ENCODE measurements at regions not wholly inside any gene's neighbourhood (a gene's known extent, or its start where the extent isn't known, plus 50 kb on each side); places are given as distances from the start of the nearest gene placed in this dataset.
"Not testable (repeated sequence)": the region's sequence is repeated elsewhere in the genome, so short reads cannot be mapped to it uniquely, and the experiment has no call there.

- DNase-seq (ENCODE audit: low read depth), result not testable (repeated sequence)
Measured at GRCh38 chr5:159502116-159502515, 171.8 kb upstream of the IL12B start.

- no peak for DNase-seq (ENCODE audit: low read depth)
Measured at GRCh38 chr5:159503236-159503635, 172.9 kb upstream of the IL12B start.

- no peak for DNase-seq (ENCODE audit: low read depth)
Measured at GRCh38 chr5:159504106-159504856, 174.0 kb upstream of the IL12B start.

DNA sequence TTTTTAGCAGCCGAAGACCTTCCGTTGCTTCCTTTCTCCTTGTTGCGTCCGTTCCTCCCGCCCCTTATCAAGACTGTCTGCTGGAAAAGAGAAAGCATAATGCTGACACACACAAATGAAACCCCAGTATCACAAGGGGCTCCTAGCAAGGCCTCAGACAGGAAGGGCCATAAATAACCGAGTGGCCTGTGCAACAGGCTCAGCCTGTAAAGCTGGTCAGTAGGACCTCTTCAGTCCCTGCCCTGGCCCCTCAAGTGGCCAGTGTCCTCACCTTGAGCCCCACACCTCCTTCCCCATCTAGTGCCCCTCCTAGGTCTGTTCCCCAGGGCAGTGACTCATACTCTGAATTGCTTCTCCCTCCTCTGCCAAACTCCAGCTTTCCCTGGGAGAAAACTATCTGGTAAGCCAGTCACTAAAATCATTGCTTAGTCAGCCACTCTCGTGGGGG lies 174.6 kb upstream of the IL12B start:
- DNase-seq (ENCODE audit: low read depth), result no peak

GRCh38 chr5:159507055-159507454 lies 176.8 kb upstream of the IL12B start:
- DNase-seq (ENCODE audit: low read depth), result no peak

DNA sequence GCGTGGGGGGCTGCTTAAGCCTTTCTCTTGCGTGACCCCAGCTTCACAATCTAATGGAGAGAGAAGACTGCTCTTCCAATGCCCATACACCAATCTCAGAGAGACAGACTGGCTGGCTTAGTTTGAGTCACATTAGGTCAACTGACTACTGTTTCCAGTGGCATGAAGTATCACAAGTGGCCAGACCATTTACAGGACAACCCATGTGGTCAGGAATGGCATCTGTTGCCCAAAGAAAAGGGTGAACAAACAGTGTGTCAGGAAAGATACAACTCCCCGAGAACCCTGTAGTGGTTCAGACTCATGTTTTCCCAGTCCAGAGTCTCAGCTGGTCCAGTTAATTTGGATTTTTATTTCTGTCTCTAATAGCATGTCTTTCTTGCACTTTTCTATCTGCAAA lies 177.4 kb upstream of the IL12B start:
- no peak for DNase-seq (ENCODE audit: low read depth)

GRCh38 chr5:159508344-159508743 lies 178.1 kb upstream of the IL12B start:
- DNase-seq (ENCODE audit: low read depth), result no peak

GRCh38 chr5:159509002-159509660 lies 178.8 kb upstream of the IL12B start:
- DNase-seq (ENCODE audit: low read depth), result no peak

- no peak for DNase-seq (ENCODE audit: low read depth)
Measured at GRCh38 chr5:159510282-159510681, 180.0 kb upstream of the IL12B start.

GRCh38 chr5:159511570-159511969 lies 181.3 kb upstream of the IL12B start:
- no peak for DNase-seq (ENCODE audit: low read depth)

- no peak for DNase-seq (ENCODE audit: low read depth)
Measured at GRCh38 chr5:159512064-159512463, 181.8 kb upstream of the IL12B start.

GRCh38 chr5:159514229-159514810 lies 184.0 kb upstream of the IL12B start:
- no peak for DNase-seq (ENCODE audit: low read depth)

DNA sequence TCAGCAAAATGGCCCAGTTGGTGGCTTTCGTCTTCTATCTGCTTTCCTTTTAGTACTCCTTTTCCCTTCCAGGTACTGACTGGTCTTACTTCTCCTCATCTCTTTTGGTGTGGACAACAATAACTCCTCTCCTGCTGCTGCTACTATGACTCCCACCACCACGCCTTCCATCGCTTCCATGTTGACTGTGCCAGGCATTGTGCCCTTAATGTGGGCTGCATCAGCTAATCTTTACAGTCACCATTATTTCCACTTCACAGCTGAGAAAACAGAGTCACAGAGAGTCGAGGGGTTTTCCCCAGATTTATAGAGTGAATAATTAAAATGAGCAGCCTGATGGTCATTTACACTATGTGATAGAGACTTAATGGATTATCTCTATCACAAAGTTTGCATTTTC lies 184.9 kb upstream of the IL12B start:
- DNase-seq (ENCODE audit: low read depth), result no peak

DNA sequence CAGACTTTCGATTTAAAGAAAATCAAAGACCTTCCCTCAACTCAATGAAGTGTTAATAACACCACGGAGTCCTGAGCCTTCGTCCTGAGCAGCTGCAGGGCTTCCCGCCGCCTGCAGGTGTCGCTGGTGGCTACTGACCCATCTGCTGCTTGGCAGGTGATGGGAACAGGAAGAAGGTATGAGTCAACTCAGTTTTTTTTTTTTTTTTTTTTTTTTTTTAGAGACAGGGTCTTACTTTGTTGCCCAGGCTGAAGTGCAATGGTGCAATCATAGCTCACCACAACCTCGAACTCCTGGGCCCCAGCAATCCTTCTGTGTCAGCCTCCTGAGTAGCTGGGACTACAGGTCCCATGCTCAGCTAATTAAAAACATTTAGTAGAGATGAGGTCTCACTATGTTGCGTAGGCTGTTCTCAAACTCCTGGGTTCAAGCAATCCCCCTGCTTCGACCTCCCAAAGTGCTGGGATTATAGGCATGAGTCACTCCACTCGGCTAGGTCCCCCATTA lies 185.7 kb upstream of the IL12B start:
- peak; percentile 31 for DNase-seq (ENCODE audit: low read depth)

GRCh38 chr5:159518371-159518770 lies 188.1 kb upstream of the IL12B start:
- DNase-seq (ENCODE audit: low read depth), result no peak

DNA sequence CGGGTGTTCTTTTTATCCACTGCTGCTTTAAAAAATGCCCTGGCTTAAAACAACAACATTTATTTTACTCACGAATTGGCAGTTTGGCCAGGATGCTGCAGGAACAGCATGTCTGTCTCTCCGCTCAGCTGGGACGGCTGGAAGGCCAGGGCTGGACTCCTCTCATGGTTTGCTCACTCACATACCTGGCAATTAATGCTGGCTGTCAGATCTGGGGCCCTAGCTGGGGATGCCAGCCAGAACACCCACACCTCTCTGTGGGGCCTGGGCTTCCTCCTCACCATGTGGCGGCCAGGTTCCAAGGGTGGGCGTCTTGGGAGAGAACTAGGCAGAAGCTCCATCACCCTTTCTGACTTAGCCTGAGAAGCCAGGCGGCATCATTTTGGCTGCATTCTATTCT lies 189.1 kb upstream of the IL12B start:
- no peak for DNase-seq (ENCODE audit: low read depth)

- no peak for DNase-seq (ENCODE audit: low read depth)
Measured at GRCh38 chr5:159522841-159523240, 192.6 kb upstream of the IL12B start.

- DNase-seq (ENCODE audit: low read depth), result not testable (repeated sequence)
Measured at GRCh38 chr5:159524279-159524678, 194.0 kb upstream of the IL12B start.

GRCh38 chr5:159525117-159525516 lies 194.8 kb upstream of the IL12B start:
- no peak for DNase-seq (ENCODE audit: low read depth)

DNA sequence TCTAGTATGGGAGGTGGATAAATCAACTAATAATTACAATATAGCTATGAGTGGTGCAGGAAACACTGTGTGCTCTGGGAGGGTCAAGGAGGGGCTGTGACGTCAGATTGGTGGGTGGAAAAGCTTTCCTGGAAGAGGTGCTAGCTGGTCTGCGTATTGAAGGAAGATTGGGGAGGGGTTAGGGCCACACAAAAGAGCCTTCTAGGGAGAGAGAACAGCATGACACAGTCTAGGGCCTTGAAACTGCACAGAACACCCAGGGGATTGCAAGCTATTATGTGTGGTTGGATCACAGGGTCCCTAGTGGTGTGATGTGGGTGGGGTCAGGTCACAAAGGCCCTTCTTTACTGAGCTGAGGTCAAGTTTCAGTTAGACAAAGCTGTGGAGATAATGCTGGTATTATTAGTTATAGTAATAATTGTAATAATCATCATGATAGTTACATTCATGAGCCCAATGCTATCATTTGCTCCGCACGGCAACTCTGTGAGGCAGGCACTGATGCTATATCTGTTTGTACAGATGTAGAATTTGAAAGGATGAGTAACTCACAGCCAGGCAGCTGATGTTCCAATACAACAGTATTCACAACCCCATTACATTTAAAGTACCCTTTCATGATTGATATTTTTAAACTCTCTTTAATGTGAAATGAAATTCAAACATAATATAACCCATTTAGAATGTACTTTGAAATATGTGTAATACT lies 197.4 kb upstream of the IL12B start:
- DNase-seq (ENCODE audit: low read depth), result no peak

DNA sequence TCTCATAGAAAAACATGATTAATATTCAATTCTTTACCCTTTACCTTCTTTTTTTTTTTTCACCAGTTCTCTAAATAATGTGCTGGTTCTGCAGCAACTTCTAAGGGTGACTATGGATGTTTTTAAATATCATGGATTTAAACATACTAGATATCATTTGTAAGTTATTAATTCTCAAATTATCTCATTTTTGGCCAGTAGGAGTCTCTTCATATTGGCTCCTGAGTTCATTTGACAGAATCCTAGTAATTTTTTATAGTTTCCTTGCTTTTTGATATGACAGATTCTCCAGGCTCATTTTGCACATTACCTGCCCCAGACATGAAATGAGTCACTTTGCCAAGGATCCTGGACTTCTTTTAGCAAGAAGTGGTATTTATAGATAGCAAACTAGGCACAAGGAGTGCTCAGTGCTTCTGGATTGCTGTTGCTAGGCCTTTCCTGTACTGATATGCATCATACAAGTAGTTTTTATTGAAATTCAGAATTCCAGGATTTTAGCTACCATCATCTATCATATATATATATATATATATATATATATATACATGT lies 201.3 kb upstream of the IL12B start:
- no peak for DNase-seq (ENCODE audit: low read depth)

DNA sequence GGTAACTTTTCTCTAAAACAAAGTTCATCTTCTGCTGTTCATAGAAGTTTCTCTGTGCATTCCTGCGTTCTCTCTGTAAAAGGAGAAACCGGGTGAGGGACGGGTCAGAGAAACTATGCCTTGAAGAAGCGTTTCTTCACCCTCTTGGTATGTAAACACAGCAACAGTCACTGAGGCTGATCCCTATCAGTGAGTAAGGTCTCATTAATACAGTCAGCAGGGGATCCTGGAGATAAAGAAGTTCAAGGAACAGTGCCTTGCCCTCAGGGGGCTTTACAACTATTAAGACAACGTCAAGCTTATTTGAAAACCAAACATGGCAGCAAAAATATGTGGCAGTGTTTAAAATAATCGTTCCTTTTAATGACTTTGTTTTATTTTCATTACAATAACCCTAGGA lies 202.9 kb upstream of the IL12B start:
- no peak for DNase-seq (ENCODE audit: low read depth)
